SH-SY5Y (cell line): ENCODE measurements at regions not wholly inside any gene's neighbourhood (a gene's known extent, or its start where the extent isn't known, plus 50 kb on each side); places are given as distances from the start of the nearest gene placed in this dataset.

Source experiments
- GATA2 ChIP-seq: IDR thresholded peaks from 2 replicates; pipeline ENCODE4 v1.6.1; 2011; ENCODE audit warnings: mild to moderate bottlenecking, low read depth, low read length
- GATA3 ChIP-seq: IDR thresholded peaks from 2 replicates; pipeline ENCODE4 v1.6.1; 2011; ENCODE audit warnings: low read depth, mild to moderate bottlenecking, low read length, moderate library complexity

DNA sequence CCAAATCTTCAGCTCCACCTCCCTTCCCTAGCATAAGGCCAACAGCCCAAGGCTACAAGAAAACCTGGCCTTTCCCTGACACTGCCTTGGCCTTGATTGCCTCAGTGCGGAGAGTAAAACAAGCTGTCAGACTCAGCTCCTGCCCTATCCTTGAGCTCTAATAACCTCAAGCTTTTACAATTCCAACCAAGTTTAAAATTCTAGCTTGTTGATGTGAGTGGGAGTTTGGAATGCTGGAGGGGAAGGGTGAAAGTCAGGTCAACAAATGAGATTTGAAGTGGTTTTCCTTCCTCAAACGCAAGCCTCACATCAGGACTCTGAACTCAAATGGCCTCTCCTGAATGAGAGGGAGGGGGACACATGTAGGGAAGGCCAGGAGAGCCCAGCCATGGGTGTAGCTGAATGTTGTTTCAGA lies 197.0 kb upstream of the VLDLR start:
- TF ChIP-seq GATA2 (no peak), GATA3 (no peak)
